Mucosa of descending colon (tissue), 3 donors: ENCODE measurements at regions not wholly inside any gene's neighbourhood (a gene's known extent, or its start where the extent isn't known, plus 50 kb on each side); places are given as distances from the start of the nearest gene placed in this dataset.
A peak's percentile ranks its signal among the peaks of the same experiment; 100 is the strongest.

Experiments
- ATAC-seq: fragments of 200-7000 bp; cut with Tn5 transposase; one replicate; pipeline ENCODE4 v1.9.1; 2020; ENCODE audit warnings: mild to moderate bottlenecking, moderate library complexity
- DNase-seq, 3 donors: peaks; one replicate each; pipeline ENCODE4 v3.0.0-alpha.2; 2020
- H3K36me3 ChIP-seq: fragments of 200-600 bp; one replicate; pipeline ENCODE4 v1.8.0; 2021; ENCODE audit warnings: low read depth, mild to moderate bottlenecking
- H3K4me1 ChIP-seq: fragments of 200-600 bp; one replicate; pipeline ENCODE4 v1.8.0; 2021; ENCODE audit warnings: low read depth, mild to moderate bottlenecking
- H3K4me3 ChIP-seq: fragments of 200-600 bp; one replicate; pipeline ENCODE4 v1.8.0; 2021; ENCODE audit warnings: mild to moderate bottlenecking
- H3K9me3 ChIP-seq: fragments of 200-600 bp; one replicate; pipeline ENCODE4 v1.8.0; 2021; ENCODE audit warnings: mild to moderate bottlenecking
- CTCF ChIP-seq: fragments of 200-600 bp; IDR thresholded peaks from one replicate; pipeline ENCODE4 v1.8.0; 2022; ENCODE audit warnings: antibody characterized with exemption, mild to moderate bottlenecking
- intact Hi-C, 2 donors: fragments of 100-400 bp; cut with DNase I in 1 of 2; cut with micrococcal nuclease in 1 of 2; formaldehyde crosslinking; loops; one replicate each; pipeline versions ENCODE4 v1.11.0 to v1.11.1; 2022; cut with DNase I, micrococcal nuclease
- donor health status: DM: no; HTN: no; CAD: no; lungs with moderate emphysema.
- donor health status: DM: no; HTN: no; CAD: no.
- donor health status: DM: no; HTN: yes; CAD: no.

DNA sequence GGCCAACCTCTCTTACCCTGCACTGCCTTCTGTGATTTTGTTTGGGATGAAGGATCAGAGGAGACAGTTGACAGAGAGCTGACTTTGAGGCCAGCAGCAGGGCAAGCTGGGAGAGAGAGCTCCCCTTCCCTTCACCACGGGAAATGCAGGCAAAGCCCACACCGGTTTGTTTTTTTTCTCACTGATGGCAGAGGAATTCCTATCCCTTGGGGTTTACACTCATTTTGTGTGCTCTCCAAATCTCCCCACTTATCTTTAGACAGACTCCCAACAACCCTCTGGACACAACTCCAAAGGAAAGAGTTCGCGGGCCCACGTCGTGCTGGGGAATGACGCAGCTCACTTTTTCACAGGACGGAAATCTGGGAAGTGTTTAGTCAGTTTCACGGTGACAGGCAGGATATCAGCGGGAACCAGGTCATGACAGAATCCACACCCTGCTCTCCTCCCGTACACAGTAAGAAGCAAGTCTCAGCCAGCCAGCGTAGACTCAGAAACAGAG, 68.3 kb upstream of the FAM171A1 start:
- Histone ChIP-seq H3K9me3 (no peaks in the 10 kb centered on the region), H3K36me3 (no peaks in the 10 kb centered on the region), H3K4me1 (no peaks in the 10 kb centered on the region), H3K4me3 (no peak overlapping the region)
- intact Hi-C loops: loop anchor here (5.0 to 10.0 kb wide), 3 partner anchors 278 to 385 kb away; partner anchors contain the start of gene ITGA8 (in 1 of the 2)
- peak in 1 of 3 donors; percentile 16 for DNase-seq
- TF ChIP-seq CTCF: no peak
- ATAC-seq: peak; percentile 73

DNA sequence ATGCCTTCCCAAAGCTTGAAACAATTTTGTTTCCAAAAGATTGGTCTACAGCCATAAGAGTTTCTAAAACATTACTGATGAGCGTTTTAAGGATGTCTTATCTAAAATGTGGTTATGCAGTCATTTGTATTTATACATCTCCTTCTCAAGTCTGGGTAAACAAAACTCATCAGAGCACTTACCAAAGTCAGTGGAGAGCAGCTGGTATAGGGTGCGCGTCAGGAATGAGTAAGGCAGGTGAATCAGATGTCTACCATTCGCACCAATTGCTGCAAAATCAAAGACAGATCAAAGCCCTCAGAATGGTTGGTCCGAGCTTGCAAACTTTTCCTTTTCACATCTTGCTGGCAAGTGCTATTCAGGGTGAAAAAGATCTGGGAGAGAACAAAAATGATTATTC, 65.6 kb upstream of the FAM171A1 start:
- no peaks in the 10 kb centered on the region for H3K4me1 ChIP-seq
- H3K36me3 ChIP-seq: no peaks in the 10 kb centered on the region
- no peak overlapping the region for H3K4me3 ChIP-seq
- ATAC-seq: no peak
- intact Hi-C loops: loop anchor here (5.0 to 10.0 kb wide), 3 partner anchors 281 to 388 kb away; partner anchors contain the start of gene ITGA8 (in 1 of the 2)
- DNase-seq: no peak
- H3K9me3 ChIP-seq: no peaks in the 10 kb centered on the region
- no peak for TF ChIP-seq CTCF

DNA sequence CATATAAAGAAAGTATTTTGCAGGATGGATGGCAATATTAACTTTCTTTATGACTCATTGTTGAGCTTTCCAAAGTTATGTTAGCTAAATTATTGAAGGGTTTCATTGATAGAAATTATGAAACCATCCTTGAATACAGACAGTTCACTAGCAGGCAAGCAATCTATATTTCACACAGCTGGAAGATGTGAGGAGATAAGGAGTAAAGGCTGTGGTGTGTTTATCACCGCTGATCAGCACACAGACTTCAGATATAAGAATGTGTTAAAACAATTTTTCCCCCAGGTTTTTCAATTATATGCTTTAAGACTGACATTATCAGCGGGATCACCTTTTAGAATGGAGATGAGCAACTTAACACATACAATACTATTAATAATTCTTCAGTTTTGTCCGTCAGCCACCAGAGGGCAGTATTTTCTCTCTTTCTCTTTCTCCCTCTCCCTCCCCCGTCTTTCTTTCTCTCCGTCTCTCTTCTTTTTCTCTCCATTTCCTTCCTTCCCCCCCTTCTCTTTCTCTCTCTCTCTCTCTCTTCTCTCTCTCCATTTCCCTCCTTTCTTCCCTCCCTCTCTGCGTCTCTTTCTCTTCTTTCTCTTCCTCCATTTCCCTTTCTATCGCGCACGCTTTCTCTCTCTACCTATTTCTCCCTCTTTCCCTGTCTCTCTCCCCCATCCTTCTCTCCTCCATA, 62.9 kb upstream of the FAM171A1 start:
- intact Hi-C loops: loop anchor here (10.0 kb wide), 2 partner anchors 291 to 391 kb away; no protein-coding TSS in a partner anchor
- no peaks in the 10 kb centered on the region for H3K36me3 ChIP-seq
- H3K9me3 ChIP-seq: no peaks in the 10 kb centered on the region
- peak in 1 of 3 donors; percentile 65 for DNase-seq
- H3K4me1 ChIP-seq: no peaks in the 10 kb centered on the region
- H3K4me3 ChIP-seq: no peak overlapping the region
- no peak for TF ChIP-seq CTCF
- ATAC-seq: peak; percentile 70

- no peak for TF ChIP-seq CTCF
- ATAC-seq (no peak), DNase-seq (no peak)
- intact Hi-C loops: loop anchor here (10.0 kb wide), 2 partner anchors 293 to 393 kb away; no protein-coding TSS in a partner anchor
- Histone ChIP-seq H3K36me3 (no peaks in the 10 kb centered on the region), H3K9me3 (no peaks in the 10 kb centered on the region), H3K4me3 (no peak overlapping the region), H3K4me1 (no peaks in the 10 kb centered on the region)
Observed at GRCh38 chr10:15432266-15432665, 61.2 kb upstream of the FAM171A1 start.

GRCh38 chr10:15430969-15431771, 60.1 kb upstream of the FAM171A1 start:
- ATAC-seq (no peak), DNase-seq (no peak)
- no peak for TF ChIP-seq CTCF
- intact Hi-C loops: loop anchor here (10.0 kb wide), 2 partner anchors 294 to 394 kb away; no protein-coding TSS in a partner anchor
- no peaks in the 10 kb centered on the region for H3K9me3 ChIP-seq
- H3K36me3 ChIP-seq: no peaks in the 10 kb centered on the region
- no peaks in the 10 kb centered on the region for H3K4me1 ChIP-seq
- H3K4me3 ChIP-seq: no peak overlapping the region
